GM18498 (cell line): ENCODE measurements at regions not wholly inside any gene's neighbourhood (a gene's known extent, or its start where the extent isn't known, plus 50 kb on each side); places are given as distances from the start of the nearest gene placed in this dataset.
"Not testable (repeated sequence)": the region's sequence is repeated elsewhere in the genome, so short reads cannot be mapped to it uniquely, and the experiment has no call there.

ENCODE experiments used
- ATAC-seq: cut with Tn5 transposase; IDR thresholded peaks from one replicate; pipeline ENCODE4 v1.9.1; 2021; ENCODE audit warnings: mild to moderate bottlenecking, moderate library complexity; ENCODE audit not compliant: unreplicated experiment

GRCh38 chr11:127800989-127801688 is 786.2 kb downstream of the ETS1 start:
- ATAC-seq: no peak

GRCh38 chr11:127795326-127795725 is 792.0 kb downstream of the ETS1 start:
- ATAC-seq: no peak

GRCh38 chr11:127791844-127792243 is 791.3 kb upstream of the KIRREL3 start:
- ATAC-seq: no peak

- no peak for ATAC-seq
Measured at GRCh38 chr11:127790592-127790991, 790.0 kb upstream of the KIRREL3 start.

GRCh38 chr11:127789927-127790326 is 789.4 kb upstream of the KIRREL3 start:
- no peak for ATAC-seq

GRCh38 chr11:127772938-127773337 is 772.4 kb upstream of the KIRREL3 start:
- not testable (repeated sequence) for ATAC-seq

- not testable (repeated sequence) for ATAC-seq
Measured at GRCh38 chr11:127768931-127769330, 768.4 kb upstream of the KIRREL3 start.

GRCh38 chr11:127766734-127767133 is 766.2 kb upstream of the KIRREL3 start:
- no peak for ATAC-seq

GRCh38 chr11:127738771-127739286 is 738.3 kb upstream of the KIRREL3 start:
- ATAC-seq: no peak

GRCh38 chr11:127737499-127737898 is 736.9 kb upstream of the KIRREL3 start:
- no peak for ATAC-seq

GRCh38 chr11:127733552-127733951 is 733.0 kb upstream of the KIRREL3 start:
- no peak for ATAC-seq

- ATAC-seq: no peak
Measured at GRCh38 chr11:127726367-127726766, 725.8 kb upstream of the KIRREL3 start.

GRCh38 chr11:127723714-127724113 is 723.1 kb upstream of the KIRREL3 start:
- ATAC-seq: no peak

GRCh38 chr11:127713226-127713625 is 712.7 kb upstream of the KIRREL3 start:
- no peak for ATAC-seq

GRCh38 chr11:127711748-127712147 is 711.2 kb upstream of the KIRREL3 start:
- ATAC-seq: no peak

GRCh38 chr11:127710831-127711230 is 710.3 kb upstream of the KIRREL3 start:
- ATAC-seq: no peak

- no peak for ATAC-seq
Measured at GRCh38 chr11:127709960-127710359, 709.4 kb upstream of the KIRREL3 start.

GRCh38 chr11:127693686-127694085 is 693.1 kb upstream of the KIRREL3 start:
- ATAC-seq: no peak

GRCh38 chr11:127683321-127683720 is 682.8 kb upstream of the KIRREL3 start:
- ATAC-seq: no peak

GRCh38 chr11:127679816-127680545 is 679.4 kb upstream of the KIRREL3 start:
- ATAC-seq: no peak

- no peak for ATAC-seq
Measured at GRCh38 chr11:127678631-127679030, 678.1 kb upstream of the KIRREL3 start.
